IPS-20b (cell line): ENCODE measurements at regions not wholly inside any gene's neighbourhood (a gene's known extent, or its start where the extent isn't known, plus 50 kb on each side); places are given as distances from the start of the nearest gene placed in this dataset.
"Not testable (repeated sequence)": the region's sequence is repeated elsewhere in the genome, so short reads cannot be mapped to it uniquely, and the experiment has no call there.

ENCODE experiments used
- H3K27ac ChIP-seq: one replicate; pipeline ENCODE4 v1.5.1; 2013; ENCODE audit warnings: low read length
- H3K27me3 ChIP-seq: 2 replicates; pipeline ENCODE4 v1.6.1; 2013; ENCODE audit warnings: mild to moderate bottlenecking, low read length, inconsistent platforms; ENCODE audit not compliant: insufficient read depth
- H3K36me3 ChIP-seq: 2 replicates; pipeline ENCODE4 v1.6.1; 2013; ENCODE audit warnings: low read depth, mild to moderate bottlenecking, inconsistent platforms, low read length, moderate library complexity; ENCODE audit not compliant: insufficient read depth
- H3K4me1 ChIP-seq: 2 replicates; pipeline ENCODE4 v1.6.1; 2013; ENCODE audit warnings: mild to moderate bottlenecking, control low read depth, inconsistent platforms, low read length, moderate library complexity; ENCODE audit not compliant: insufficient read depth
- H3K4me3 ChIP-seq: 2 replicates; pipeline ENCODE4 v1.5.1; 2013; ENCODE audit warnings: mild to moderate bottlenecking, low read length, inconsistent platforms
- H3K9ac ChIP-seq: 2 replicates; pipeline ENCODE4 v1.6.1; 2013; ENCODE audit warnings: low read depth, mild to moderate bottlenecking, inconsistent platforms, low read length, moderate library complexity
- H3K9me3 ChIP-seq: 2 replicates; pipeline ENCODE4 v1.6.1; 2013; ENCODE audit warnings: mild to moderate bottlenecking, low read depth, low read length, inconsistent platforms; ENCODE audit not compliant: insufficient read depth

DNA sequence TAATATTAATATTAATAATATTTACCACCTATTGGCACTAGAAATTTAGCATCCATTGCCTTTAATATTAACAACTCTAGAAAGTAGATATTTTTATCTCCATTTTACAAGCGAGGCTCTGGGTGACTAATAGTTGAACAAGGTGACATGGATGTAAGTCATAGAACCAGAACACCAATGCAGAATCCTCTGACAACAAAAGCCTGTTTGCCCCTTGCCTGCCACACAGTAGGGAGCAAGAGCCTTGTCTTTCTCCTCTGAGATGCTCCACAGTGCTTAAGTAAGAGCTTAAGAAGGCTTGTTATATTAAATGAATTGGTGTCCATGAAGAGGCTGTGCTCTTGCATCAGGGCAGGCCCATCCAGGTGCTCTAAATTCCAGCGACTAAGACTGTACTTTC, 51.2 kb upstream of the LBX1 start:
- no peaks in the 10 kb centered on the region; the same call in 1 of the 2 replicates for H3K9me3 ChIP-seq
- H3K27me3 ChIP-seq = peaks cover 57% of the 10 kb centered on the region
- H3K36me3 ChIP-seq = no peaks in the 10 kb centered on the region
- H3K27ac ChIP-seq = no peak overlapping the region
- peaks cover 26% of the 10 kb centered on the region for H3K4me1 ChIP-seq
- no peak overlapping the region for H3K4me3 ChIP-seq
- H3K9ac ChIP-seq = no peak overlapping the region

DNA sequence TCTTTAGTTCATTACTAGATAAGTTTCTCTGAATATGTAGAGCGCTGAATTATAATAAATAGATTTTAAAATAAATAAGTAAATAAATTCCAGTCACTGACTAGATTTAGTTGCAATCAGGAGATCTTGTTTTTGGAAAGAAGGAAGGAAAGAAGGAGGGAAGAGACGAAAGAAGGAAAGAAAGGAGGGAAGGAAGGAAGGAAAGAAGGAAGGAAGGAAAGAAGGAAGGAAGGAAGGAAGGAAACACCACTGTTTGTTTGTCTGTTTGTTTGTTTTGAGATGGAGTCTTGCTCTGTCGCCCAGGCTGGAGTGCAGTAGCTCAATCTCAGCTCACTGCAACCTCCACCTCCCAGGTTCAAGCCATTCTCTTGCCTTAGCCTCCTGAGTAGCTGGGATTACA, 51.7 kb upstream of the LBX1 start:
- not testable (repeated sequence) for H3K27ac ChIP-seq, H3K4me3 ChIP-seq, H3K9me3 ChIP-seq, H3K36me3 ChIP-seq, H3K9ac ChIP-seq
- Histone ChIP-seq H3K4me1 (peaks cover 26% of the 10 kb centered on the region), H3K27me3 (peaks cover 59% of the 10 kb centered on the region)

DNA sequence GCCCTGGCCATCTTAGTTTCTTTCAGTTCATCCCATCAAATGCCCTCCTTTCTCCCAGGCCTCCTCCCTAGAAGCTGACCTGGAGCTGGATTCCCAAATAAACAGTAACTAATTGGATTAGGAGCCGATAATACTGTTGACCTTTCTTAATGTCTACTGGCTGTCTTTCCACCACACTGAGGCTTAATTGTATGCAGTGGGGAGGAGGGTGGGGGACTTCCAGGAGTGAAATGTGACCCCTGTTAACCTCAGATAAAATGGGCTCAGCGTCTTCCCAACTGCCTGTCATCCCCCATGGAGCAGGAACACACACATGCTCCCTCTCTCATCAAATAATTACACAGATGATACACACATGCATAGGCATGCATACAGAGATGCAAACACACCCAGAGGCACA, 53.7 kb upstream of the LBX1 start:
- Histone ChIP-seq H3K27me3 (peaks cover 68% of the 10 kb centered on the region), H3K4me1 (peaks cover 32% of the 10 kb centered on the region), H3K9me3 (no peaks in the 10 kb centered on the region; the same call in 1 of the 2 replicates), H3K36me3 (no peaks in the 10 kb centered on the region), H3K9ac (no peak overlapping the region), H3K27ac (no peak overlapping the region), H3K4me3 (peak overlapping the region; percentile 67; the same call in 1 of the 2 replicates)

DNA sequence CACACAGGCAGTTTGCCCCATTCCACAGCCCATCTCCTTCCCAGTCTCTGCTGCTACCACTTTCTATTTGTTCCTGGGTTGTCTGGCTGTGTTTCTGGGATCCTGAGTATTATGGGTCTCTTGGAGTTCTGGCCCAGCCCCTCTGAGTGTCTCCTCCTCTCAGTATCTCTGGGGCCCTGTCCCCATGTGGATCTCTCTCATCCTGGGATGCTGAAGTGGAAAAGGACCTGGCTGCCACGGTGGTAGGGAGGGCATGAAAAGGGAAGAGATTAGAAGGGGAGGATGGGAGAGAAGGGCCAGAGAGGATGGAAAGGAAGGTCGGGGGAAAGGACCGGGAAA, 54.5 kb upstream of the LBX1 start:
- peaks cover 32% of the 10 kb centered on the region for H3K4me1 ChIP-seq
- H3K27me3 ChIP-seq = peaks cover 76% of the 10 kb centered on the region
- H3K36me3 ChIP-seq = no peaks in the 10 kb centered on the region
- peak overlapping the region; percentile 67 for H3K4me3 ChIP-seq
- no peaks in the 10 kb centered on the region; the same call in 1 of the 2 replicates for H3K9me3 ChIP-seq
- no peak overlapping the region for H3K27ac ChIP-seq
- H3K9ac ChIP-seq = no peak overlapping the region; the same call in 1 of the 2 replicates

DNA sequence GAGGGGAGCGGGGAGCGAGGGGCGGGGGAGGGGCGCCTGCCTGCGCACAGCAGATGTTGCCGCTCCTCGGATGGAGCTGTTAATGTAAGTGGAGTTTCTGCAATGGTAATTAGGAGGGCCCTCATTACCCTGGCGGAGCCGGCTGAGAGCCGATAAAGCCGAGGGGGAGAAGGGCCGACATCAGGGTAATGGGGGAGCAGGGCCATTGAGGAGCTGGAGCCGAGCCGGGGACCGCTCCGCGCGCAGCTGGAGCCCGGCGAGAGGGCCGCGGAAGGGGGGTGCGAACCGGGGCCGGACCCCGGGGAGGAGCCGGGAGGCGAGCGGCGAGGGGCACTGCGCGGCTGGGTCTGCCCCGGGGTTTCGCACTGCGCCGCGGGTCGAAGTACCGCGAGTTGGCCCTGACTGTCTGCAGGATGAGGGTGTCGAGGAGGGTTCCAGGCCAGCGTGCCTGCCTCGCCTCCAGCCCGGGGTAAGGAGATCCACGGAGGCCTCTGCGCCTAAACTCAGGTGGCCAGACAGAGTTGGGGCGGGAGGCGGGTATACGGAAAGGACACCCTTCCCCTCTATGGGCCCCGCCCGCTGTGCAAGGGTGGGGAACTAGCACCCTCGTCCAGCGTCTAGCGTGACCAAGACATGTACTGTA, 55.0 kb upstream of the LBX1 start:
- Histone ChIP-seq H3K9ac (no peak overlapping the region; the same call in 1 of the 2 replicates), H3K4me1 (peaks cover 32% of the 10 kb centered on the region), H3K27ac (no peak overlapping the region), H3K36me3 (no peaks in the 10 kb centered on the region), H3K27me3 (peaks cover 81% of the 10 kb centered on the region), H3K9me3 (no peaks in the 10 kb centered on the region; the same call in 1 of the 2 replicates), H3K4me3 (peak overlapping the region; percentile 67)

DNA sequence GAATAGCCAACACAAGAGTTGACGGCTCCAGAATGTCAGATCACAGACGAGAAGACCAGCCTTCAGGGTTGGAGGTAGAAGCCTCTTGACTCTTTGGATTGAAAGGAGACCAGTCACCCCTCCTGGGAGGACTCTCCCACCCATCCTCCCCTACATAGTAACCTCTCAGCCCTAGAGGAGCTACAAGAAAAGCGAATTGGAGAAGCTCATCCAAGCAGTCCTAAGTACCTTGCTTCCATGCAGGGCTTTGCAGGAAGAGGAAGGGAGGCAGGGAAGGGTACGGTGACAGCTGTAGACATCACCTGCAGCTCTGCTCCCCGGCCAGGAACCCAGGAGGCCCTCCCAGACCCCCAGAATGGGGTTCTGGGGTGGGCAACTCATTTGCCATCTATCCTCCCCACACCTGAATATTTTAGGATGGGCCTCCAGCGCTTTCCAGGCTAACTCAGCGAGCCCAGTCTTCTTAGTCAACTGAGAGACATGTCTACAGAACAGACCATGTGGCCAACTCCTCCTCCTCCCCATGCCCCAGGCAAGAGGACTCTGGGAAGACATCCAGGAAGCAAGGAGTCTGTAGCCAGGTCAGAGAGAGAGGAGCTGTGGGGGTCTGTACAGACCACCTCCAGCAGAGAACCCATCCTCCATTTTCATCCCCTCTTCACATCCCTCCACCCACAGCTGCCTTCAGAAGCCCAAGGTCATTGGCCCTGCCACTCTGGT, 55.6 kb upstream of the LBX1 start:
- Histone ChIP-seq H3K4me1 (peaks cover 34% of the 10 kb centered on the region), H3K9ac (no peak overlapping the region), H3K9me3 (no peaks in the 10 kb centered on the region; the same call in 1 of the 2 replicates), H3K4me3 (peak overlapping the region; percentile 67; the same call in 1 of the 2 replicates), H3K36me3 (no peaks in the 10 kb centered on the region), H3K27ac (no peak overlapping the region), H3K27me3 (peaks cover 88% of the 10 kb centered on the region)

DNA sequence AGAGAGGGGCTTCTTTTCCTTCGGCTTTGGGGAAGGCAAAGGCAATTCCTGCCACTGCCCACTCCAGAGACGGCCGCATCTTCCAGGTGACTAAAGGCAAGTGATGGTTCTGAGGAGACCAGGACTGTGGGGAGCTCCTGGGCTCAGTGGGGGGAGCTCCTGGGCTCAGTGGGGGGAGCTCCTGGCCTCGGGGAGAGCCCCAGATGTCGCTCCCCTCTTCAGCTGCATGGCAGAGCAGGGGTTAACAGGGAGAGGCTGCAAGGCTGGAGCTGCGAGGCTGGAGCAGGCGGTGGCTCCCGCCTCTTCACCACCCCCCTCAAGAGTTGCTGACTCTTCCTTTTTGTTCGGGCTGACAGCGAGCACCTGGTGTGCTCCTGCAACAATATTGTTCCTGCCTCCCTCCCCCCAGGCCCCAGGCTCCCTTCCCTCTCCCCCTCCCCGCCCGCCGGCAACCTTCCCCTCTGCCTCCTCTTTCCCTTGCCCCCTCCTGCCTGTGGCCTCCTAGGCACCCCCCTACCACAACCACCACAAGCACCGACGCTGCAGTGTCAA, 56.3 kb upstream of the LBX1 start:
- Histone ChIP-seq H3K9ac (no peak overlapping the region), H3K4me1 (peaks cover 41% of the 10 kb centered on the region), H3K4me3 (peak overlapping the region; percentile 36; the same call in 1 of the 2 replicates)

DNA sequence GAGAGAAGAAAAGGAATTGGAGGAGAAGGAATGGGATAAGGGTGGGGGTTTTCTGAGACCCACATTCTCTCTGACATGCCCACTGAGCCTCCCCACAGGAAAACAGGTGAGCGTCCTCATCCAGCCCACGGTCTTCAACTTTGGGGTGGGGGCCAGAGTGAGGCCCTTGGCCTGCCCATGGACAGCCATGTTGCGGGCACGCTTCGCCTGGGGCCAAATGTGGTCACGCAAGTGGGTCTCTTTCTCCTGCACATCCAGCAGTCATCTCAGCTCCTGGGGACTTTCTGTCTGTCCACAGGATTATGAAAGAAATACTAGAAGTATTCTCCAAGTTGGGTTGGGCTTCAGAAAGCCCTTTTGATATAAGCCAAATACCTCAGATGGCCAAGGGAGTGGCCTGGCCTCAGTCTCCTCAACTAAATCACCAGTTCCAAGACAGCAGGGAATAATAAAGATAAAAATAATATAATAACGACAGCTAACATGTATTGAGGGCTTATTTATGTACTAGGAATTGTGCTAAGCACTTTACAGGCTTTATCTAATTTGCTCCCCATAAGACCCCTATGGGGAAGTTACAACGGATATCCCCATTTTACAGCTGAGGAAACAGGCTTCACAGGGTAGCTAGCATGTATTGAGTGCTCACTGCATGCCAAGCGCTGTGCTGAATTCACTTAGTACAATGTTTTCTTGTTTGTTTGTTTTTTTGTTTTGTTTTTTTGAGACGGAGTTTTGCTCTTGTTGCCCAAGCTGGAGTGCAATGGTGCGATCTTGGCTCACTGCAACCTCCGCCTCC, 57.2 kb upstream of the LBX1 start:
- Histone ChIP-seq H3K9me3 (no peaks in the 10 kb centered on the region; the same call in 1 of the 2 replicates), H3K36me3 (no peaks in the 10 kb centered on the region), H3K9ac (no peak overlapping the region), H3K27ac (no peak overlapping the region), H3K27me3 (peaks cover 97% of the 10 kb centered on the region), H3K4me1 (peaks cover 47% of the 10 kb centered on the region), H3K4me3 (peak overlapping the region; percentile 36; the same call in 1 of the 2 replicates)

More for the DNA sequence above, 56.3 kb upstream of the LBX1 start:
- Histone ChIP-seq H3K9me3 (no peaks in the 10 kb centered on the region; the same call in 1 of the 2 replicates), H3K27me3 (peaks cover 95% of the 10 kb centered on the region), H3K36me3 (no peaks in the 10 kb centered on the region), H3K27ac (no peak overlapping the region)

DNA sequence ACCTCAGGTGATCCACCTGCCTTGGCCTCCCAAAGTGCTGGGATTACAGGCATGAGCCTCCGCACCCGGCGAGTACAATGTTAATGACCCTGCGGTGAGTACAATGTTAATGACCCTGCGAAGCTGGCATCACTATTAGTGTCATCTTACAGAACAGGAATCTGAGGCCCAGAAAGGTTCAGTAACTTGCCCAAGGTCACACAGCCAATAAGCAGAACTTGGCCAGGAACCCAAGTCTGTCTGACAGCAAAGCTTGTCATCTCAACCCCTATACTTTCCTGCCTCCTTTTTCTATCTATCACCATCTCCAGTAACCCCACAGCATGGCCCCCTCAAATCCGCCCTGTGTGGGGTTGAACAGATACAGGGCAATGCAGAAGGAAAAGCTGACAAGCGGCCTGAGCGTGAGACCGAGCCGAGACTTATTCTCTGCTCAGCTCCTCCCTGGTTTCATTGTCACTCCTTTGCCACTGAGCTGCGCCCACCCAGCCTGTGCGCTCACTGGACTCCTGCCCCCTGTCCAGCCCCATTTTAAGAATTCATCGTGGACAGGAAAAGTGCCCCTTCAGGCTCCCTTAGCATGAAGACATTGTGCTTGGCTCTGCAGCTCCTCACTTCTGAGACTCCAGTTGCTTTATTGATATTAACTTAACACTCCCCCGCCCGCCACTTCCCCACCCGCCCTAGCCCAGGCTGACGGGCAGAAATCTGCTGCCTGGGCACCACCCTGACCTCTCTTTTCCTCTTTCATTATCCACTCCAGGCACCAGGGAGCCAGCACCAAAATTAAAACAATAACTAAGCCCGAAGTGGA, 58.1 kb upstream of the LBX1 start:
- H3K27ac ChIP-seq = no peak overlapping the region
- peaks cover 97% of the 10 kb centered on the region for H3K27me3 ChIP-seq
- peak overlapping the region; percentile 25; the same call in 1 of the 2 replicates for H3K4me3 ChIP-seq
- peaks cover 44% of the 10 kb centered on the region for H3K4me1 ChIP-seq
- H3K9ac ChIP-seq = no peak overlapping the region
- no peaks in the 10 kb centered on the region; the same call in 1 of the 2 replicates for H3K9me3 ChIP-seq
- no peaks in the 10 kb centered on the region for H3K36me3 ChIP-seq

DNA sequence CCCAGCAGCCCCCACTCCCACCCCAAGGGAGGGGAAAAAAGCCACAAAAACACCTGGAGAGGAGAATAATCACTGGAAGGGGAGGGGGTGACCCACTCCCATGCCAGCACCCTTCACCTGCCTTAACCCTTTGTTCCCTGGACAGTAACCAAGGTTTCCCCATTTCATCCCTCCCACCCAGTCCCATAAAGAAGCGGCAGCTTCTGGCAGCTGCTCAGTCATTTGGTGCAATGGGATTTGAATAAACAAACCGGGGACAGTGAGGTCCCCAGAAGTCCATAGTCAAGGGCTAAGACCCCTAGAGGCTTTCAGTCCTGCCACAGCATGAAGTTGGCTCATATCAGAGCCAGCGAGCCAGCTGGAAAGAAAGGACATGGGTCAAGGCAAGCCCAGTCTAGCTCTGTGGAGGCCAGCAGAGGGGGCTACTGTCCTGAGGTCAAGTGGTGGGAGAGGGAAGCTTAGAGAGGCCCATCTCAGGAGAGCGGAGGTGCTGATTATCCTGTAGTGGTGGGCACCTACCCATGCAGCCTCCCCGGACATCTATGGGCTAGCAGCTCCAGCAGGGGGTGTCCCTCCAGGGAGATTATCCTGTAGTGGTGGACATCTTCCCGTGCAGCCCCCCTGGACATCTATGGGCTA, 58.9 kb upstream of the LBX1 start:
- H3K27ac ChIP-seq = no peak overlapping the region
- H3K9ac ChIP-seq = no peak overlapping the region
- peaks cover 39% of the 10 kb centered on the region for H3K4me1 ChIP-seq
- no peaks in the 10 kb centered on the region for H3K36me3 ChIP-seq
- peak overlapping the region; percentile 25; the same call in 1 of the 2 replicates for H3K4me3 ChIP-seq
- no peaks in the 10 kb centered on the region; the same call in 1 of the 2 replicates for H3K9me3 ChIP-seq
- peaks cover 97% of the 10 kb centered on the region for H3K27me3 ChIP-seq
